HCT116 (cell line): ENCODE measurements at regions not wholly inside any gene's neighbourhood (a gene's known extent, or its start where the extent isn't known, plus 50 kb on each side); places are given as distances from the start of the nearest gene placed in this dataset.

ENCODE experiments used
- CEBPB ChIP-seq: IDR thresholded peaks from 2 replicates; pipeline ENCODE4 v1.6.1; 2012; ENCODE audit warnings: low read depth
- ELF1 ChIP-seq: IDR thresholded peaks from 2 replicates; pipeline ENCODE4 v1.6.1; 2012; ENCODE audit warnings: low read depth, borderline replicate concordance
- EZH2 ChIP-seq: fragments of 200-600 bp; sonication (generic); IDR thresholded peaks from 2 replicates; pipeline ENCODE4 v1.6.1; 2017; ENCODE audit warnings: antibody characterized with exemption, mixed run types
- JUND ChIP-seq: IDR thresholded peaks from 2 replicates; pipeline ENCODE4 v1.6.1; 2012
- MAX ChIP-seq: IDR thresholded peaks from 2 replicates; pipeline ENCODE4 v1.6.1; 2012
- POLR2A ChIP-seq: IDR thresholded peaks from 2 replicates; pipeline ENCODE4 v1.7.0; 2011; ENCODE audit warnings: borderline replicate concordance; ENCODE audit not compliant: insufficient read depth, insufficient read length; ENCODE audit errors: extremely low read depth
- RAD21 ChIP-seq: IDR thresholded peaks from 2 replicates; pipeline ENCODE4 v1.6.1; 2012; ENCODE audit warnings: low read depth, mild to moderate bottlenecking
- TF ChIP-seq, protein P1 (sequence below), 3 experiments: fragments of 200-600 bp in 1 of 3; sonication (generic) in 1 of 3; IDR thresholded peaks in 2 of 3; conservative IDR thresholded peaks in 1 of 3; 2 replicates each; pipeline ENCODE4 v1.5.1; 2012 to 2017; ENCODE audit warnings: low read depth in 2 of 3, low read length in 2 of 3, antibody characterized with exemption in 1 of 3, borderline replicate concordance in 1 of 3, control low read depth in 1 of 3, mild to moderate bottlenecking in 1 of 3, mixed read lengths in 1 of 3, mixed run types in 1 of 3, moderate library complexity in 1 of 3; ENCODE audit not compliant: insufficient read depth in 1 of 3
- TF ChIP-seq, protein P2 (sequence below): IDR thresholded peaks from 2 replicates; pipeline ENCODE4 v1.6.1; 2012; ENCODE audit warnings: low read depth

DNA sequence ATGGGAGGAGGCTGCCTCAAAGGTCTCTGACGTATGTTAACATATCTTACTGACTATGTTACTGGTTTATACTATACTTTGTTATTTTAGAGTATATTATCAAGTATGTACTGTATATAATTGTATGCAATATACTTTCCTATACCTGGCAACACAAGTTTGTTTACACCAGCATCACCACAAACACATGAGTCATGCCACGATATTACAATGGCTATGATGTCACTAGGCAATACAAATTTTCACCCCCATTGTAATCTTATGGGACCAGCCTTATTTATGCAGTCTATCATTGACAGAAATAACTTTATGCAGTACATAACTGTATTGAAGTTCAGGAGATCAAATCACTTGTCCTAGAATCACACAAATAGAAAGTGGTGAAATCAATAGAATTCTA, 329.9 kb upstream of the SLC7A11 start:
- TF ChIP-seq ELF1 (no peak), JUND (no peak), CEBPB (no peak), POLR2A (no peak), RAD21 (no peak), EZH2 (no peak), MAX (no peak)
- TF ChIP-seq, protein P1, sequence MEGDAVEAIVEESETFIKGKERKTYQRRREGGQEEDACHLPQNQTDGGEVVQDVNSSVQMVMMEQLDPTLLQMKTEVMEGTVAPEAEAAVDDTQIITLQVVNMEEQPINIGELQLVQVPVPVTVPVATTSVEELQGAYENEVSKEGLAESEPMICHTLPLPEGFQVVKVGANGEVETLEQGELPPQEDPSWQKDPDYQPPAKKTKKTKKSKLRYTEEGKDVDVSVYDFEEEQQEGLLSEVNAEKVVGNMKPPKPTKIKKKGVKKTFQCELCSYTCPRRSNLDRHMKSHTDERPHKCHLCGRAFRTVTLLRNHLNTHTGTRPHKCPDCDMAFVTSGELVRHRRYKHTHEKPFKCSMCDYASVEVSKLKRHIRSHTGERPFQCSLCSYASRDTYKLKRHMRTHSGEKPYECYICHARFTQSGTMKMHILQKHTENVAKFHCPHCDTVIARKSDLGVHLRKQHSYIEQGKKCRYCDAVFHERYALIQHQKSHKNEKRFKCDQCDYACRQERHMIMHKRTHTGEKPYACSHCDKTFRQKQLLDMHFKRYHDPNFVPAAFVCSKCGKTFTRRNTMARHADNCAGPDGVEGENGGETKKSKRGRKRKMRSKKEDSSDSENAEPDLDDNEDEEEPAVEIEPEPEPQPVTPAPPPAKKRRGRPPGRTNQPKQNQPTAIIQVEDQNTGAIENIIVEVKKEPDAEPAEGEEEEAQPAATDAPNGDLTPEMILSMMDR (IDR thresholded peaks at IDR 0.05 in 2 of 3, conservative IDR thresholded peaks at IDR 0.05 in 1 of 3; ENCODE audit: borderline replicate concordance in 1 of 3, insufficient read depth in 1 of 3, low read depth in 2 of 3, low read length in 2 of 3) = no peak
- TF ChIP-seq, protein P2, sequence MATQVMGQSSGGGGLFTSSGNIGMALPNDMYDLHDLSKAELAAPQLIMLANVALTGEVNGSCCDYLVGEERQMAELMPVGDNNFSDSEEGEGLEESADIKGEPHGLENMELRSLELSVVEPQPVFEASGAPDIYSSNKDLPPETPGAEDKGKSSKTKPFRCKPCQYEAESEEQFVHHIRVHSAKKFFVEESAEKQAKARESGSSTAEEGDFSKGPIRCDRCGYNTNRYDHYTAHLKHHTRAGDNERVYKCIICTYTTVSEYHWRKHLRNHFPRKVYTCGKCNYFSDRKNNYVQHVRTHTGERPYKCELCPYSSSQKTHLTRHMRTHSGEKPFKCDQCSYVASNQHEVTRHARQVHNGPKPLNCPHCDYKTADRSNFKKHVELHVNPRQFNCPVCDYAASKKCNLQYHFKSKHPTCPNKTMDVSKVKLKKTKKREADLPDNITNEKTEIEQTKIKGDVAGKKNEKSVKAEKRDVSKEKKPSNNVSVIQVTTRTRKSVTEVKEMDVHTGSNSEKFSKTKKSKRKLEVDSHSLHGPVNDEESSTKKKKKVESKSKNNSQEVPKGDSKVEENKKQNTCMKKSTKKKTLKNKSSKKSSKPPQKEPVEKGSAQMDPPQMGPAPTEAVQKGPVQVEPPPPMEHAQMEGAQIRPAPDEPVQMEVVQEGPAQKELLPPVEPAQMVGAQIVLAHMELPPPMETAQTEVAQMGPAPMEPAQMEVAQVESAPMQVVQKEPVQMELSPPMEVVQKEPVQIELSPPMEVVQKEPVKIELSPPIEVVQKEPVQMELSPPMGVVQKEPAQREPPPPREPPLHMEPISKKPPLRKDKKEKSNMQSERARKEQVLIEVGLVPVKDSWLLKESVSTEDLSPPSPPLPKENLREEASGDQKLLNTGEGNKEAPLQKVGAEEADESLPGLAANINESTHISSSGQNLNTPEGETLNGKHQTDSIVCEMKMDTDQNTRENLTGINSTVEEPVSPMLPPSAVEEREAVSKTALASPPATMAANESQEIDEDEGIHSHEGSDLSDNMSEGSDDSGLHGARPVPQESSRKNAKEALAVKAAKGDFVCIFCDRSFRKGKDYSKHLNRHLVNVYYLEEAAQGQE = no peak
